ENCODE measurements at regions not wholly inside any gene's neighbourhood (a gene's known extent, or its start where the extent isn't known, plus 50 kb on each side); places are given as distances from the start of the nearest gene placed in this dataset.

- WGBS (ENCODE audit: low lambda C conversion rate): 30% methylated on average over 4 of the region's 4 CpGs
- Histone ChIP-seq H3K36me3 (replicated peaks in 1 of 2; ENCODE audit: control insufficient read depth in 1 of 2, insufficient read depth in 2 of 2, low read length in 2 of 2) (no peaks in the 10 kb centered on the region), H3K27me3 (ENCODE audit: control insufficient read depth in 1 of 2, insufficient read depth in 2 of 2, low read length in 2 of 2) (no peaks in the 10 kb centered on the region), H2AFZ (ENCODE audit: low read length) (no peak overlapping the region), H3K4me2 (ENCODE audit: low read depth, low read length) (no peak overlapping the region; the same call in 1 of the 2 replicates), H3K9ac (ENCODE audit: insufficient read depth, low read depth, low read length) (no peak overlapping the region), H3K79me2 (ENCODE audit: insufficient read depth, low read length) (no peaks in the 10 kb centered on the region), H3K27ac (ENCODE audit: extremely low read length, insufficient read depth, low read length) (peak overlapping the region; percentile 80), H3K4me3 (replicated peaks in 1 of 3; ENCODE audit: insufficient read depth in 1 of 3, low read depth in 2 of 3, low read length in 3 of 3) (peak overlapping the region in 1 of 3 experiments; percentile 51; a peak in 1 of 6 replicates), H3K4me1 (ENCODE audit: insufficient read depth, low read length) (peaks cover 88% of the 10 kb centered on the region), H3K9me3 (ENCODE audit: low read length) (no peaks in the 10 kb centered on the region), H4K20me1 (ENCODE audit: insufficient read depth, low read length) (no peaks in the 10 kb centered on the region)
- ChIA-PET CTCF (ENCODE audit: low intra/inter-chr PET ratio, low total read pairs) (interaction anchor here (1.6 kb wide), 1 partner anchor 80 kb away, joined by 3 read pairs; no protein-coding TSS in a partner anchor), POLR2A (interaction anchor here (1.0 to 10.7 kb wide), 13 partner anchors 9 to 78 kb away, joined by 3 to 189 read pairs (median 7); partner anchors contain the start of gene FOXA2)
- DNase-seq (ENCODE audit: low spot score) (no peak), ATAC-seq (no peak), FAIRE-seq (no peak)
- no TSS peak for BruUV-seq (replicated peaks)
- intact Hi-C loops (cut with micrococcal nuclease; ENCODE audit: unreplicated experiment): no loop called here
- in situ Hi-C loops (cut with HindIII; ENCODE audit: extremely low pct_ligation_motif_present, low pct_unique_long_range_greater_than_20kb): no loop called here
- TF ChIP-seq ZNF619 (CRISPR knock-in tag; IDR thresholded peaks at IDR 0.05) (0 out of 2 replicates have a peak, but pooled peaks have one; percentile 19), MIXL1 (CRISPR knock-in tag; IDR thresholded peaks at IDR 0.05) (no peak), PATZ1 (CRISPR knock-in tag; IDR thresholded peaks at IDR 0.05) (no peak), POLR2G (IDR thresholded peaks at IDR 0.05; ENCODE audit: low read depth, low read length) (no peak), ZNF770 (CRISPR knock-in tag; IDR thresholded peaks at IDR 0.05) (peak; percentile 98), HNRNPUL1 (IDR thresholded peaks at IDR 0.05; ENCODE audit: low read depth, low read length) (no peak), NR2F6 (IDR thresholded peaks at IDR 0.05) (no peak; the same call in 1 of the 2 replicates), NR2F6 (CRISPR knock-in tag; IDR thresholded peaks at IDR 0.05) (peak; percentile 76; the same call in 1 of the 2 replicates), IKZF5 (CRISPR knock-in tag; IDR thresholded peaks at IDR 0.05) (no peak), ZNF160 (CRISPR knock-in tag; IDR thresholded peaks at IDR 0.05) (no peak), MLLT10 (CRISPR knock-in tag; IDR thresholded peaks at IDR 0.05) (no peak), REPIN1 (CRISPR knock-in tag; IDR thresholded peaks at IDR 0.05; ENCODE audit: borderline replicate concordance, low read depth) (0 out of 2 replicates have a peak, but pooled peaks have one; percentile 1)
- TF ChIP-seq, protein P1, sequence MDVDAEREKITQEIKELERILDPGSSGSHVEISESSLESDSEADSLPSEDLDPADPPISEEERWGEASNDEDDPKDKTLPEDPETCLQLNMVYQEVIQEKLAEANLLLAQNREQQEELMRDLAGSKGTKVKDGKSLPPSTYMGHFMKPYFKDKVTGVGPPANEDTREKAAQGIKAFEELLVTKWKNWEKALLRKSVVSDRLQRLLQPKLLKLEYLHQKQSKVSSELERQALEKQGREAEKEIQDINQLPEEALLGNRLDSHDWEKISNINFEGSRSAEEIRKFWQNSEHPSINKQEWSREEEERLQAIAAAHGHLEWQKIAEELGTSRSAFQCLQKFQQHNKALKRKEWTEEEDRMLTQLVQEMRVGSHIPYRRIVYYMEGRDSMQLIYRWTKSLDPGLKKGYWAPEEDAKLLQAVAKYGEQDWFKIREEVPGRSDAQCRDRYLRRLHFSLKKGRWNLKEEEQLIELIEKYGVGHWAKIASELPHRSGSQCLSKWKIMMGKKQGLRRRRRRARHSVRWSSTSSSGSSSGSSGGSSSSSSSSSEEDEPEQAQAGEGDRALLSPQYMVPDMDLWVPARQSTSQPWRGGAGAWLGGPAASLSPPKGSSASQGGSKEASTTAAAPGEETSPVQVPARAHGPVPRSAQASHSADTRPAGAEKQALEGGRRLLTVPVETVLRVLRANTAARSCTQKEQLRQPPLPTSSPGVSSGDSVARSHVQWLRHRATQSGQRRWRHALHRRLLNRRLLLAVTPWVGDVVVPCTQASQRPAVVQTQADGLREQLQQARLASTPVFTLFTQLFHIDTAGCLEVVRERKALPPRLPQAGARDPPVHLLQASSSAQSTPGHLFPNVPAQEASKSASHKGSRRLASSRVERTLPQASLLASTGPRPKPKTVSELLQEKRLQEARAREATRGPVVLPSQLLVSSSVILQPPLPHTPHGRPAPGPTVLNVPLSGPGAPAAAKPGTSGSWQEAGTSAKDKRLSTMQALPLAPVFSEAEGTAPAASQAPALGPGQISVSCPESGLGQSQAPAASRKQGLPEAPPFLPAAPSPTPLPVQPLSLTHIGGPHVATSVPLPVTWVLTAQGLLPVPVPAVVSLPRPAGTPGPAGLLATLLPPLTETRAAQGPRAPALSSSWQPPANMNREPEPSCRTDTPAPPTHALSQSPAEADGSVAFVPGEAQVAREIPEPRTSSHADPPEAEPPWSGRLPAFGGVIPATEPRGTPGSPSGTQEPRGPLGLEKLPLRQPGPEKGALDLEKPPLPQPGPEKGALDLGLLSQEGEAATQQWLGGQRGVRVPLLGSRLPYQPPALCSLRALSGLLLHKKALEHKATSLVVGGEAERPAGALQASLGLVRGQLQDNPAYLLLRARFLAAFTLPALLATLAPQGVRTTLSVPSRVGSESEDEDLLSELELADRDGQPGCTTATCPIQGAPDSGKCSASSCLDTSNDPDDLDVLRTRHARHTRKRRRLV (CRISPR knock-in tag; IDR thresholded peaks at IDR 0.05): no peak
- TF ChIP-seq, protein P2, sequence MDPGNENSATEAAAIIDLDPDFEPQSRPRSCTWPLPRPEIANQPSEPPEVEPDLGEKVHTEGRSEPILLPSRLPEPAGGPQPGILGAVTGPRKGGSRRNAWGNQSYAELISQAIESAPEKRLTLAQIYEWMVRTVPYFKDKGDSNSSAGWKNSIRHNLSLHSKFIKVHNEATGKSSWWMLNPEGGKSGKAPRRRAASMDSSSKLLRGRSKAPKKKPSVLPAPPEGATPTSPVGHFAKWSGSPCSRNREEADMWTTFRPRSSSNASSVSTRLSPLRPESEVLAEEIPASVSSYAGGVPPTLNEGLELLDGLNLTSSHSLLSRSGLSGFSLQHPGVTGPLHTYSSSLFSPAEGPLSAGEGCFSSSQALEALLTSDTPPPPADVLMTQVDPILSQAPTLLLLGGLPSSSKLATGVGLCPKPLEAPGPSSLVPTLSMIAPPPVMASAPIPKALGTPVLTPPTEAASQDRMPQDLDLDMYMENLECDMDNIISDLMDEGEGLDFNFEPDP (CRISPR knock-in tag; conservative IDR thresholded peaks at IDR 0.05): 0 out of 2 replicates have a peak, but pooled peaks have one; percentile 52
Observed at GRCh38 chr20:22506827-22507226, 77.5 kb downstream of the FOXA2 start.

Measured in HepG2 (cell line).